ENCODE measurements at regions not wholly inside any gene's neighbourhood (a gene's known extent, or its start where the extent isn't known, plus 50 kb on each side); places are given as distances from the start of the nearest gene placed in this dataset.
"Not testable (repeated sequence)": the region's sequence is repeated elsewhere in the genome, so short reads cannot be mapped to it uniquely, and the experiment has no call there.

GRCh38 chr6:165846123-165846966 lies 183.3 kb upstream of the PDE10A start:
- DNase-seq (ENCODE audit: low spot score), result no peak

- no peak for DNase-seq (ENCODE audit: low spot score)
Measured at GRCh38 chr6:165845493-165845892, 182.5 kb upstream of the PDE10A start.

GRCh38 chr6:165844801-165845364 lies 181.8 kb upstream of the PDE10A start:
- DNase-seq (ENCODE audit: low spot score), result no peak

- DNase-seq (ENCODE audit: low spot score), result no peak
Measured at GRCh38 chr6:165844232-165844631, 181.2 kb upstream of the PDE10A start.

- DNase-seq (ENCODE audit: low spot score), result no peak
Measured at GRCh38 chr6:165843568-165844113, 180.6 kb upstream of the PDE10A start.

- no peak for DNase-seq (ENCODE audit: low spot score)
Measured at GRCh38 chr6:165843121-165843520, 180.1 kb upstream of the PDE10A start.

GRCh38 chr6:165842281-165842936 lies 179.4 kb upstream of the PDE10A start:
- no peak for DNase-seq (ENCODE audit: low spot score)

GRCh38 chr6:165841153-165841558 lies 178.1 kb upstream of the PDE10A start:
- DNase-seq (ENCODE audit: low spot score), result no peak

GRCh38 chr6:165837948-165838745 lies 175.1 kb upstream of the PDE10A start:
- no peak for DNase-seq (ENCODE audit: low spot score)

GRCh38 chr6:165836648-165837047 lies 173.6 kb upstream of the PDE10A start:
- DNase-seq (ENCODE audit: low spot score), result not testable (repeated sequence)

GRCh38 chr6:165835410-165835851 lies 172.4 kb upstream of the PDE10A start:
- DNase-seq (ENCODE audit: low spot score), result no peak

GRCh38 chr6:165834613-165835259 lies 171.7 kb upstream of the PDE10A start:
- DNase-seq (ENCODE audit: low spot score), result no peak

GRCh38 chr6:165833355-165833754 lies 170.3 kb upstream of the PDE10A start:
- no peak for DNase-seq (ENCODE audit: low spot score)

GRCh38 chr6:165831812-165832510 lies 168.9 kb upstream of the PDE10A start:
- DNase-seq (ENCODE audit: low spot score), result no peak

- no peak for DNase-seq (ENCODE audit: low spot score)
Measured at GRCh38 chr6:165830761-165831160, 167.7 kb upstream of the PDE10A start.

- no peak for DNase-seq (ENCODE audit: low spot score)
Measured at GRCh38 chr6:165829376-165829775, 166.3 kb upstream of the PDE10A start.

GRCh38 chr6:165827190-165827518 lies 164.1 kb upstream of the PDE10A start:
- no peak for DNase-seq (ENCODE audit: low spot score)

GRCh38 chr6:165826487-165827189 lies 163.6 kb upstream of the PDE10A start:
- no peak for DNase-seq (ENCODE audit: low spot score)

- no peak for DNase-seq (ENCODE audit: low spot score)
Measured at GRCh38 chr6:165825256-165825815, 162.3 kb upstream of the PDE10A start.

All from NAMALWA (cell line).